Omental fat pad (tissue), 1 donor: ENCODE measurements at regions not wholly inside any gene's neighbourhood (a gene's known extent, or its start where the extent isn't known, plus 50 kb on each side); places are given as distances from the start of the nearest gene placed in this dataset.
"Not testable (repeated sequence)": the region's sequence is repeated elsewhere in the genome, so short reads cannot be mapped to it uniquely, and the experiment has no call there.

Experiments used
- ATAC-seq: fragments of 150-250 bp; one replicate; pipeline ENCODE4 v1.9.1; 2016; ENCODE audit warnings: mild to moderate bottlenecking, moderate library complexity; ENCODE audit not compliant: low FRiP score
- DNase-seq: peaks from one replicate; pipeline ENCODE4 v3.0.0-alpha.2; 2019; ENCODE audit warnings: low spot score

GRCh38 chr5:177941386-177941785 is 54.7 kb downstream of the PROP1 start:
- ATAC-seq, DNase-seq: not testable (repeated sequence)

- not testable (repeated sequence) for DNase-seq
- ATAC-seq, result peak; percentile 58
These were observed 56.5 kb downstream of the PROP1 start for GRCh38 chr5:177939246-177940171.

GRCh38 chr5:177938767-177939166 is 57.3 kb downstream of the PROP1 start:
- not testable (repeated sequence) for DNase-seq, ATAC-seq

- ATAC-seq, DNase-seq: not testable (repeated sequence)
These were observed 61.8 kb downstream of the PROP1 start for GRCh38 chr5:177934233-177934632.

- DNase-seq, ATAC-seq: not testable (repeated sequence)
These were observed 65.6 kb downstream of the PROP1 start for GRCh38 chr5:177930269-177931022.

GRCh38 chr5:177929618-177930017 is 66.4 kb downstream of the PROP1 start:
- not testable (repeated sequence) for ATAC-seq

GRCh38 chr5:177927500-177927899 is 68.5 kb downstream of the PROP1 start:
- not testable (repeated sequence) for ATAC-seq, DNase-seq

More at GRCh38 chr5:177929618-177930017, 66.4 kb downstream of the PROP1 start:
- DNase-seq, result not testable (repeated sequence)

GRCh38 chr5:177924577-177924976 is 71.5 kb downstream of the PROP1 start:
- not testable (repeated sequence) for DNase-seq, ATAC-seq

GRCh38 chr5:177923837-177924236 is 72.2 kb downstream of the PROP1 start:
- ATAC-seq, DNase-seq: not testable (repeated sequence)

- DNase-seq, ATAC-seq: not testable (repeated sequence)
These were observed 72.9 kb downstream of the PROP1 start for GRCh38 chr5:177923189-177923588.

GRCh38 chr5:177909261-177909660 is 86.8 kb downstream of the PROP1 start:
- not testable (repeated sequence) for ATAC-seq, DNase-seq

GRCh38 chr5:177902806-177903205 is 93.2 kb downstream of the PROP1 start:
- ATAC-seq, result not testable (repeated sequence)

GRCh38 chr5:177900066-177900465 is 96.0 kb downstream of the PROP1 start:
- not testable (repeated sequence) for ATAC-seq, DNase-seq

More at GRCh38 chr5:177902806-177903205, 93.2 kb downstream of the PROP1 start:
- not testable (repeated sequence) for DNase-seq

GRCh38 chr5:177894681-177895453 is 101.2 kb downstream of the PROP1 start:
- ATAC-seq, DNase-seq: not testable (repeated sequence)

GRCh38 chr5:177892357-177892665 is 103.7 kb downstream of the PROP1 start:
- not testable (repeated sequence) for ATAC-seq, DNase-seq

- DNase-seq, result not testable (repeated sequence)
- peak; percentile 92 for ATAC-seq
These were observed 104.3 kb downstream of the PROP1 start for GRCh38 chr5:177891547-177892356.

- DNase-seq, ATAC-seq: not testable (repeated sequence)
These were observed 100.6 kb upstream of the FAM153A start for GRCh38 chr5:177883295-177883694.

GRCh38 chr5:177875900-177876238 is 93.2 kb upstream of the FAM153A start:
- not testable (repeated sequence) for ATAC-seq, DNase-seq
